ENCODE measurements at regions not wholly inside any gene's neighbourhood (a gene's known extent, or its start where the extent isn't known, plus 50 kb on each side); places are given as distances from the start of the nearest gene placed in this dataset.

GRCh38 chr10:83374741-83375140 lies 764.6 kb upstream of the GHITM start:
- Histone ChIP-seq H3K79me2 (ENCODE audit: low read length) (no peaks in the 10 kb centered on the region), H3K27me3 (ENCODE audit: low read depth, low read length) (no peaks in the 10 kb centered on the region), H2AFZ (ENCODE audit: low read depth, low read length) (no peak overlapping the region), H3K9me3 (ENCODE audit: insufficient read depth, low read length) (no peaks in the 10 kb centered on the region), H3K36me3 (replicated peaks; ENCODE audit: low read depth, low read length) (no peaks in the 10 kb centered on the region), H3K4me2 (ENCODE audit: low read length) (no peak overlapping the region), H3K27ac (ENCODE audit: low read length) (no peak overlapping the region), H3K9ac (ENCODE audit: low read length) (no peak overlapping the region), H3K4me3 (ENCODE audit: low read length) (no peak overlapping the region), H4K20me1 (ENCODE audit: insufficient read depth, low read length) (no peaks in the 10 kb centered on the region), H3K4me1 (ENCODE audit: low read length) (no peaks in the 10 kb centered on the region)
- TF ChIP-seq EZH2phosphoT487 (IDR thresholded peaks at IDR 0.05; ENCODE audit: low read depth) (no peak), CTCF (IDR thresholded peaks at IDR 0.05; ENCODE audit: low read depth, low read length) (no peak)

- no peaks in the 10 kb centered on the region for H4K20me1 ChIP-seq (ENCODE audit: insufficient read depth, low read length)
- H2AFZ ChIP-seq (ENCODE audit: low read depth, low read length) = no peak overlapping the region
- H3K4me1 ChIP-seq (ENCODE audit: low read length) = no peaks in the 10 kb centered on the region
- no peaks in the 10 kb centered on the region for H3K9me3 ChIP-seq (ENCODE audit: insufficient read depth, low read length)
- no peak overlapping the region for H3K4me3 ChIP-seq (ENCODE audit: low read length)
- no peak overlapping the region for H3K9ac ChIP-seq (ENCODE audit: low read length)
- H3K4me2 ChIP-seq (ENCODE audit: low read length) = no peak overlapping the region
- no peaks in the 10 kb centered on the region for H3K79me2 ChIP-seq (ENCODE audit: low read length)
- H3K36me3 ChIP-seq (replicated peaks; ENCODE audit: low read depth, low read length) = no peaks in the 10 kb centered on the region
- no peaks in the 10 kb centered on the region for H3K27me3 ChIP-seq (ENCODE audit: low read depth, low read length)
- no peak overlapping the region for H3K27ac ChIP-seq (ENCODE audit: low read length)
- TF ChIP-seq CTCF (IDR thresholded peaks at IDR 0.05; ENCODE audit: low read depth, low read length) = no peak
- TF ChIP-seq EZH2phosphoT487 (IDR thresholded peaks at IDR 0.05; ENCODE audit: low read depth) = no peak
Measured at GRCh38 chr10:83375274-83375673, 764.0 kb upstream of the GHITM start.

GRCh38 chr10:83397806-83398205 lies 741.5 kb upstream of the GHITM start:
- TF ChIP-seq EZH2phosphoT487 (IDR thresholded peaks at IDR 0.05; ENCODE audit: low read depth) = no peak
- no peak for TF ChIP-seq CTCF (IDR thresholded peaks at IDR 0.05; ENCODE audit: low read depth, low read length)
- H3K36me3 ChIP-seq (replicated peaks; ENCODE audit: low read depth, low read length) = no peaks in the 10 kb centered on the region
- no peaks in the 10 kb centered on the region for H3K9me3 ChIP-seq (ENCODE audit: insufficient read depth, low read length)
- no peaks in the 10 kb centered on the region for H3K79me2 ChIP-seq (ENCODE audit: low read length)
- no peak overlapping the region for H3K4me2 ChIP-seq (ENCODE audit: low read length)
- H4K20me1 ChIP-seq (ENCODE audit: insufficient read depth, low read length) = no peaks in the 10 kb centered on the region
- H3K4me1 ChIP-seq (ENCODE audit: low read length) = no peaks in the 10 kb centered on the region
- no peak overlapping the region for H3K4me3 ChIP-seq (ENCODE audit: low read length)
- no peak overlapping the region for H3K27ac ChIP-seq (ENCODE audit: low read length)
- no peak overlapping the region for H3K9ac ChIP-seq (ENCODE audit: low read length)
- H2AFZ ChIP-seq (ENCODE audit: low read depth, low read length) = no peak overlapping the region
- no peaks in the 10 kb centered on the region for H3K27me3 ChIP-seq (ENCODE audit: low read depth, low read length)

- Histone ChIP-seq H3K36me3 (replicated peaks; ENCODE audit: low read depth, low read length) (no peaks in the 10 kb centered on the region), H3K27ac (ENCODE audit: low read length) (no peak overlapping the region), H4K20me1 (ENCODE audit: insufficient read depth, low read length) (no peaks in the 10 kb centered on the region), H3K4me3 (ENCODE audit: low read length) (no peak overlapping the region), H3K4me2 (ENCODE audit: low read length) (no peak overlapping the region), H3K4me1 (ENCODE audit: low read length) (no peaks in the 10 kb centered on the region), H2AFZ (ENCODE audit: low read depth, low read length) (no peak overlapping the region), H3K9ac (ENCODE audit: low read length) (no peak overlapping the region), H3K79me2 (ENCODE audit: low read length) (no peaks in the 10 kb centered on the region), H3K9me3 (ENCODE audit: insufficient read depth, low read length) (no peaks in the 10 kb centered on the region), H3K27me3 (ENCODE audit: low read depth, low read length) (no peaks in the 10 kb centered on the region)
- TF ChIP-seq EZH2phosphoT487 (IDR thresholded peaks at IDR 0.05; ENCODE audit: low read depth) = no peak
Measured at GRCh38 chr10:83410570-83410969, 728.7 kb upstream of the GHITM start.

- no peak overlapping the region for H3K9ac ChIP-seq (ENCODE audit: low read length)
- no peaks in the 10 kb centered on the region for H3K9me3 ChIP-seq (ENCODE audit: insufficient read depth, low read length)
- H3K79me2 ChIP-seq (ENCODE audit: low read length) = no peaks in the 10 kb centered on the region
- H3K4me1 ChIP-seq (ENCODE audit: low read length) = no peaks in the 10 kb centered on the region
- H3K27ac ChIP-seq (ENCODE audit: low read length) = no peak overlapping the region
- H3K27me3 ChIP-seq (ENCODE audit: low read depth, low read length) = no peaks in the 10 kb centered on the region
- H3K36me3 ChIP-seq (replicated peaks; ENCODE audit: low read depth, low read length) = no peaks in the 10 kb centered on the region
- no peak overlapping the region for H3K4me2 ChIP-seq (ENCODE audit: low read length)
- no peak overlapping the region for H2AFZ ChIP-seq (ENCODE audit: low read depth, low read length)
- H4K20me1 ChIP-seq (ENCODE audit: insufficient read depth, low read length) = no peaks in the 10 kb centered on the region
- H3K4me3 ChIP-seq (ENCODE audit: low read length) = no peak overlapping the region
- TF ChIP-seq EZH2phosphoT487 (IDR thresholded peaks at IDR 0.05; ENCODE audit: low read depth) = no peak
- TF ChIP-seq CTCF (IDR thresholded peaks at IDR 0.05; ENCODE audit: low read depth, low read length) = no peak
Measured at GRCh38 chr10:83425306-83425705, 714.0 kb upstream of the GHITM start.
